GM12872 (cell line): ENCODE measurements at regions not wholly inside any gene's neighbourhood (a gene's known extent, or its start where the extent isn't known, plus 50 kb on each side); places are given as distances from the start of the nearest gene placed in this dataset.

Experiments used
- CTCF ChIP-seq: IDR thresholded peaks from 3 replicates; pipeline ENCODE4 v1.5.1; 2011; ENCODE audit warnings: low read depth, mild to moderate bottlenecking, low read length, moderate library complexity; ENCODE audit not compliant: insufficient read depth

- no peak for TF ChIP-seq CTCF
Measured at GRCh38 chr10:7000061-7000460, 410.8 kb downstream of the SFMBT2 start.

GRCh38 chr10:6999232-6999925 lies 411.5 kb downstream of the SFMBT2 start:
- TF ChIP-seq CTCF: no peak

GRCh38 chr10:6997509-6997908 lies 413.3 kb downstream of the SFMBT2 start:
- TF ChIP-seq CTCF: no peak

- TF ChIP-seq CTCF: no peak
Measured at GRCh38 chr10:6996431-6996830, 414.4 kb downstream of the SFMBT2 start.

- TF ChIP-seq CTCF: no peak
Measured at GRCh38 chr10:6995831-6996230, 415.0 kb downstream of the SFMBT2 start.

- TF ChIP-seq CTCF: no peak
Measured at GRCh38 chr10:6995341-6995740, 415.3 kb upstream of the PRKCQ start.

- no peak for TF ChIP-seq CTCF
Measured at GRCh38 chr10:6990891-6991290, 410.8 kb upstream of the PRKCQ start.
